ENCODE measurements at regions not wholly inside any gene's neighbourhood (a gene's known extent, or its start where the extent isn't known, plus 50 kb on each side); places are given as distances from the start of the nearest gene placed in this dataset.

DNA sequence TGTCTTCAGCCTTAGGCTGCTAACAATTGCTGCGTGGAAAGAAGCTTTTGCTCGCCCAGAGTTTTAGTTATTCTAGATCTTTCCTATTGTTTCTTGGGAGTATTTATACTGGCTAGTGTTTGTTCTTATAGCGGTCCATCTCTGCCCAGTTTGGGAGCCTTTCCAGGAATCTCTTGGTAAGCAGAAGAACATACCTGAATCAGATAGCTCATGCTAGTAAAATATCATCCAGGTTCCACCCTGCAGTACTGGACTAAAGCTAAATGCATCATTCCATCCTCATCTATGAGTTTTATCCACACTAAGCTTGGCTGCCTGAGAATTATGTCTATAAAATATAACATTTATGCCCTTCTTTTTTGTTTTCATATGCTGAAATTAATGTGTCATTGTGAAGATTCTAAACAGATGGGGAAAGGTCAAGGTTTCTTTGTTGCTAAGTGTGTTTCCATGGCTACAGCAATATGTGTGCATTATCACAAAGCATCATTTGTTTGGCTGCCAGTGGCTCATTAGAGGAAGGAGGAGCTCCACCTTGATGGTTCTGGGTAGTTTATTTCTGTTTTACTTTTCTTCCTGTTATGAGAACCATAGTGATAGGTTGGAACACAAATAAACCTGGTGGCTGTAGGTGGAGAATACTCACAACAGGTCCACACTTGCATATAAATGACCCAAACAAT is 182.8 kb downstream of the PIK3C3 start:
- TF ChIP-seq, protein P1, sequence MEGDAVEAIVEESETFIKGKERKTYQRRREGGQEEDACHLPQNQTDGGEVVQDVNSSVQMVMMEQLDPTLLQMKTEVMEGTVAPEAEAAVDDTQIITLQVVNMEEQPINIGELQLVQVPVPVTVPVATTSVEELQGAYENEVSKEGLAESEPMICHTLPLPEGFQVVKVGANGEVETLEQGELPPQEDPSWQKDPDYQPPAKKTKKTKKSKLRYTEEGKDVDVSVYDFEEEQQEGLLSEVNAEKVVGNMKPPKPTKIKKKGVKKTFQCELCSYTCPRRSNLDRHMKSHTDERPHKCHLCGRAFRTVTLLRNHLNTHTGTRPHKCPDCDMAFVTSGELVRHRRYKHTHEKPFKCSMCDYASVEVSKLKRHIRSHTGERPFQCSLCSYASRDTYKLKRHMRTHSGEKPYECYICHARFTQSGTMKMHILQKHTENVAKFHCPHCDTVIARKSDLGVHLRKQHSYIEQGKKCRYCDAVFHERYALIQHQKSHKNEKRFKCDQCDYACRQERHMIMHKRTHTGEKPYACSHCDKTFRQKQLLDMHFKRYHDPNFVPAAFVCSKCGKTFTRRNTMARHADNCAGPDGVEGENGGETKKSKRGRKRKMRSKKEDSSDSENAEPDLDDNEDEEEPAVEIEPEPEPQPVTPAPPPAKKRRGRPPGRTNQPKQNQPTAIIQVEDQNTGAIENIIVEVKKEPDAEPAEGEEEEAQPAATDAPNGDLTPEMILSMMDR (conservative IDR thresholded peaks at IDR 0.05): no peak
- no peak for TF ChIP-seq ZFX (IDR thresholded peaks at IDR 0.05)
- no peak overlapping the region for H3K27ac ChIP-seq

DNA sequence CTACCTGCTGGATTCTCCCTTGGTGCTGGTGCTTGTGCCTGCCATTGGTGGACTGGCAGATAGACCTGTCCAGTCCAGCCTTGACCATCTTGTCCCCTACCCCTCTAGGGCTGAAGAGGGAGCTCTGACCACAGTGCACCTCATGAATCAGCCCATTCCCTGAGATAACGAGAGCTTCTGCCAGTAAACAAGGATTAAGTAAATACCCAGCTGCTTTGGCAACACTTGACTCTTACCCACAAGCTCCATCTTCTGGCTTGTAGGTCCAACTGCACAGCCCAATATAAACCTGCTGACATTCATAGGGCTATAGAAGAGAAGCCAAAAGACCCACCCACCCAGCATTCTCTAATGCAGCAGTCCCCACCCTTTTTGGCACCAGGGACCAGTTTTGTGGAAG is 186.4 kb downstream of the PIK3C3 start:
- TF ChIP-seq, protein P1 (conservative IDR thresholded peaks at IDR 0.05): peak; percentile 22
- no peak for TF ChIP-seq ZFX (IDR thresholded peaks at IDR 0.05)
- H3K27ac ChIP-seq: no peak overlapping the region

DNA sequence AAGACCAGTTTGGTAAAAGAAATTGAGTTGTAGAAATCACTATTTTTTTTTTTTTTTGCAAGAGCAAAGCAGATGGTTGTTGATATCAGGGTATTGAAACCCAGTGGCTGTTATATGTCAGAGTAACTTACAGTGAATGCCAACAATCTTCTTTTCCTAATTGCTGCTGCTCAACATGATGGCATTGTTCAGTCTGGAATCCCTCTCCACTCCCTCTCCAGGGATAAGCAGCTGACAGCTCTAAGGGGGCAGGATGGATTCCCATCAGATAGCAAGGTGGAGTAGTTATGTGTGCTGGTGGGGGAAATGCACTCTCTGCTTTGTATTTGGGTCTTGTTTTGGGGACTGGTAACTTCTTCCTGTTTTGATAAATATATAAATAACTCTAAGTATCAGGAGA is 200.0 kb downstream of the PIK3C3 start:
- no peak overlapping the region for H3K27ac ChIP-seq

DNA sequence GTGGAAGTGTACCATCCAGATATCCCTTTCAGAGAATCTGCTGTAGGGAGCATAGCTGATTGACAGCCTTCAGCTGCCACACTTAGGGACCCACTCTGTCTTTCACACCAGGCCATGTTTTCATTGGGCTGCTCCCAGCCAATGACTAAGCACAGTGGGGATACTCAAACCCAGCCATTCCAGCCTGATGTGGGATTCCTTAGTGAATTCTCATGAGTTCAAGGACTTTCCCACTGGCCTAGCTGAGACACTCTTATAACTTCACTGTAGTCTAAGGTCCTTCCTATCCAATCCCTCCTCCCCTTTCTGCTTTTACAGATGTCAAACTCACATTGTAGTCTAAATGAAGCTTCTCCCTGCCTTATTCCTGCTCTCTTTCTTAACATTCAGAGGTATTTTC is 201.2 kb downstream of the PIK3C3 start:
- H3K27ac ChIP-seq: no peak overlapping the region
- TF ChIP-seq, protein P1 (conservative IDR thresholded peaks at IDR 0.05): no peak
- no peak for TF ChIP-seq ZFX (IDR thresholded peaks at IDR 0.05)

More for the DNA sequence above, 200.0 kb downstream of the PIK3C3 start:
- TF ChIP-seq ZFX (IDR thresholded peaks at IDR 0.05): no peak
- TF ChIP-seq, protein P1 (conservative IDR thresholded peaks at IDR 0.05): no peak

DNA sequence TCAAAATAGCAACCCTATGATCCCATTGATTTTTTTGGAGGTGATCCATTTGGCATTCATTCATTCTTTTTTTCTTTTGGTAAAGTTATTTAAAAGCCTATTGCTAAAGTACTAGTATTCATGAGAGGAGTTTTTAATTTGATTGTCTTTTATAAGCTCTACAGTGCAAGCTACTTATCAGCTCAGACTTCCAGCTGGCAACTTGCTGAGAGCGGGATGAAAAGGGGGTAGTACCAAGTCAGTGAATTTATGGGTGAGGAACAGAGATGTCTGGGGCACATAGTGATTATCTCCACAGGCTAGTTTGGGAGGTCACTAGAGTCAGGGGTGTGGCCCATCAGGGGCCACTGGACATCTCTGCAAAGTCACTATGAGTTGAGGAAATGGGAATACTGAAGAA is 202.4 kb downstream of the PIK3C3 start:
- no peak overlapping the region for H3K27ac ChIP-seq
- TF ChIP-seq, protein P1 (conservative IDR thresholded peaks at IDR 0.05): no peak
- TF ChIP-seq ZFX (IDR thresholded peaks at IDR 0.05): no peak

DNA sequence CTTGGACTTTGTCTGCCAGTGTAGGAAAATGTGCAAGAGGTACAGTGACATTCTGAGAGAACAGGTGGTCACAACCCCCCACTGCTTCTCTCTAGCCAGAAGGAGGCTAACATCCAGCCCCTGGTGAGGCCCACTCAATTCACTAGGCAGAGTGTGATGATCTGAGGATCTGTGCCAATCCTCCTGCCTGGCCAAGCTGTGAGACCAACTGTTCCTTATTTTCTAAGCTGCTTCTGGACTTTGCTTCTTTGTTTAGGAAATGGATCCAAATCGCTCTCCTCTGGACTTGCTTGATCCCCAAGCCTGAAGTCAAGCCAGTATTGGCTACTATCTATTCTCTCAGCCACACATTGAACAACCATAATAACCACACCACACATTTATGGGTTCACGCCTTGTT is 202.8 kb downstream of the PIK3C3 start:
- H3K27ac ChIP-seq: no peak overlapping the region
- no peak for TF ChIP-seq ZFX (IDR thresholded peaks at IDR 0.05)
- TF ChIP-seq, protein P1 (conservative IDR thresholded peaks at IDR 0.05): no peak

DNA sequence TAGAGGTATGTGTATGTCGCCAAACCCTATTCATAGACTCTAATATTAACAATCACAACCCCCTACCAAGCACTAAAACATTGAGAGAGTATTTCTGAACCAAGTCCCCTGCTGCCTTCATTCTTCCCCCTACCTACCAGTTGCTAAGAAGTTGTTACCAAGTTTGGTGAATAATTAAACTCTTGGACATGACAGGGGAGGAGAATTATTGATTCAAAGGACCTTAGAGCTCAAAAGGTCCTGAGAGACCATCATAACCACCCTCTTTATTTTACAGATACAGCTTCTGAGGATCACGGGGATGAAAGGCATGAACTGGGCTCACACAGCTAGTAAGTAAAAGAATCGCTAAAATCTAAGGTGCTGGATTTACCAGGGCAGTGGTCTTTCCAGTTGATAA is 204.1 kb downstream of the PIK3C3 start:
- H3K27ac ChIP-seq: no peak overlapping the region
- TF ChIP-seq, protein P1 (conservative IDR thresholded peaks at IDR 0.05): no peak
- no peak for TF ChIP-seq ZFX (IDR thresholded peaks at IDR 0.05)

Measured in C4-2B (cell line).